PC-9 (cell line): ENCODE measurements at regions not wholly inside any gene's neighbourhood (a gene's known extent, or its start where the extent isn't known, plus 50 kb on each side); places are given as distances from the start of the nearest gene placed in this dataset.

ENCODE experiments used
- BruUV-seq: library from RNA; stranded (reverse); fragments of 400-500 nt; replicated peaks from 2 replicates; lab custom pipeline; 2021; lab: Mats Ljungman, UMichigan
- CTCF ChIA-PET: fragments of 300-600 bp; sonication (Branson Sonifier 250); formaldehyde crosslinking; loops from one replicate; lab custom pipeline; 2022; ENCODE audit warnings: antibody characterized with exemption; lab: Charles Lee
- POLR2A ChIA-PET: fragments of 300-600 bp; sonication (Branson Sonifier 250); formaldehyde crosslinking; loops from one replicate; lab custom pipeline; 2022; ENCODE audit warnings: antibody characterized with exemption; ENCODE audit not compliant: unreplicated experiment; lab: Charles Lee
- DNase-seq, 2 experiments: peaks; one replicate each; pipeline versions ENCODE4 v3.0.0 to v3.0.0-alpha.2; 2015 to 2022; ENCODE audit warnings: mixed read lengths in 1 of 2
- H2AFZ ChIP-seq: fragments of 200-600 bp; sonication (generic); 2 replicates; pipeline ENCODE4 v1.8.1; 2017; ENCODE audit warnings: antibody characterized with exemption
- H3F3A ChIP-seq: fragments of 200-600 bp; sonication (generic); 2 replicates; pipeline ENCODE4 v1.8.1; 2017; ENCODE audit warnings: antibody characterized with exemption, mild to moderate bottlenecking, low read depth; ENCODE audit not compliant: insufficient read depth
- H3K27ac ChIP-seq: fragments of 200-600 bp; sonication (generic); 2 replicates; pipeline ENCODE4 v1.6.1; 2016; ENCODE audit warnings: mixed run types
- H3K27me3 ChIP-seq: fragments of 200-600 bp; sonication (generic); 2 replicates; pipeline ENCODE4 v1.6.1; 2016; ENCODE audit warnings: low read depth, mixed run types; ENCODE audit not compliant: insufficient read depth
- H3K36me3 ChIP-seq: fragments of 200-600 bp; sonication (generic); 2 replicates; pipeline ENCODE4 v1.6.1; 2016; ENCODE audit warnings: low read depth, mixed run types
- H3K4me1 ChIP-seq: fragments of 200-600 bp; sonication (generic); replicated peaks from 2 replicates; pipeline ENCODE4 v1.6.1; 2016; ENCODE audit warnings: mixed run types; ENCODE audit not compliant: insufficient read depth
- H3K4me2 ChIP-seq: fragments of 200-600 bp; sonication (generic); 2 replicates; pipeline ENCODE4 v1.6.1; 2017; ENCODE audit warnings: mixed run types
- H3K4me3 ChIP-seq: fragments of 200-600 bp; sonication (generic); 2 replicates; pipeline ENCODE4 v1.6.1; 2016; ENCODE audit warnings: mixed run types
- H3K79me2 ChIP-seq: fragments of 200-600 bp; sonication (generic); 2 replicates; pipeline ENCODE4 v1.6.1; 2017; ENCODE audit warnings: low read depth, mixed run types
- H3K9me2 ChIP-seq: fragments of 200-600 bp; sonication (generic); 2 replicates; pipeline ENCODE4 v1.8.1; 2017; ENCODE audit warnings: mild to moderate bottlenecking; ENCODE audit not compliant: insufficient read depth
- H3K9me3 ChIP-seq: fragments of 200-600 bp; sonication (generic); 2 replicates; pipeline ENCODE4 v1.8.1; 2016; ENCODE audit warnings: low read depth; ENCODE audit not compliant: insufficient read depth
- H4K20me1 ChIP-seq: fragments of 200-600 bp; sonication (generic); 2 replicates; pipeline ENCODE4 v1.8.1; 2017; ENCODE audit not compliant: insufficient read depth
- CTCF ChIP-seq: fragments of 200-600 bp; sonication (generic); conservative IDR thresholded peaks from 2 replicates; pipeline ENCODE4 v1.6.1; 2017; ENCODE audit warnings: mixed run types, antibody characterized with exemption, mild to moderate bottlenecking, moderate library complexity
- EZH2 ChIP-seq: fragments of 200-600 bp; sonication (generic); IDR thresholded peaks from 2 replicates; pipeline ENCODE4 v1.8.0; 2017; ENCODE audit warnings: antibody characterized with exemption, low read depth
- intact Hi-C: fragments of 100-400 bp; cut with micrococcal nuclease; formaldehyde crosslinking; loops from one replicate; pipeline ENCODE4 v1.10.0; 2022; ENCODE audit not compliant: unreplicated experiment

GRCh38 chr7:70942791-70943190, 189.2 kb upstream of the GALNT17 start:
- Histone ChIP-seq H3K27ac (no peak overlapping the region), H3K4me2 (no peak overlapping the region), H3K36me3 (no peaks in the 10 kb centered on the region), H4K20me1 (no peaks in the 10 kb centered on the region), H3K9me2 (no peaks in the 10 kb centered on the region), H3K9me3 (no peaks in the 10 kb centered on the region), H3K79me2 (no peaks in the 10 kb centered on the region), H3K4me3 (no peak overlapping the region), H3F3A (no peaks in the 10 kb centered on the region), H3K27me3 (no peaks in the 10 kb centered on the region), H2AFZ (no peak overlapping the region), H3K4me1 (no peaks in the 10 kb centered on the region)
- no TSS peak for BruUV-seq
- CTCF ChIA-PET: no interaction called here
- intact Hi-C loops: no loop called here
- TF ChIP-seq CTCF (no peak), EZH2 (no peak)
- no peak for DNase-seq
- POLR2A ChIA-PET: no interaction called here

- POLR2A ChIA-PET: no interaction called here
- H2AFZ ChIP-seq: no peak overlapping the region
- CTCF ChIA-PET: no interaction called here
- H3K79me2 ChIP-seq: no peaks in the 10 kb centered on the region
- no peaks in the 10 kb centered on the region for H3K36me3 ChIP-seq
- no peaks in the 10 kb centered on the region for H3F3A ChIP-seq
- no peak overlapping the region for H3K27ac ChIP-seq
- H4K20me1 ChIP-seq: no peaks in the 10 kb centered on the region
- no peak overlapping the region for H3K4me2 ChIP-seq
- DNase-seq: no peak
- intact Hi-C loops: no loop called here
- no TSS peak for BruUV-seq
- no peak overlapping the region for H3K4me3 ChIP-seq
- H3K27me3 ChIP-seq: no peaks in the 10 kb centered on the region
- no peaks in the 10 kb centered on the region for H3K4me1 ChIP-seq
- TF ChIP-seq EZH2 (no peak), CTCF (no peak)
- no peaks in the 10 kb centered on the region for H3K9me2 ChIP-seq
- H3K9me3 ChIP-seq: no peaks in the 10 kb centered on the region
These were observed 187.4 kb upstream of the GALNT17 start for GRCh38 chr7:70944516-70944915.

GRCh38 chr7:70947181-70947580, 184.8 kb upstream of the GALNT17 start:
- Histone ChIP-seq H3K27ac (no peak overlapping the region), H3K4me1 (no peaks in the 10 kb centered on the region), H2AFZ (no peak overlapping the region), H3K4me2 (no peak overlapping the region), H3K9me3 (no peaks in the 10 kb centered on the region), H4K20me1 (no peaks in the 10 kb centered on the region), H3K36me3 (no peaks in the 10 kb centered on the region), H3K9me2 (no peaks in the 10 kb centered on the region), H3K27me3 (no peaks in the 10 kb centered on the region), H3K4me3 (no peak overlapping the region), H3K79me2 (no peaks in the 10 kb centered on the region), H3F3A (no peaks in the 10 kb centered on the region)
- no peak for DNase-seq
- ChIA-PET CTCF (no interaction called here), POLR2A (no interaction called here)
- no TSS peak for BruUV-seq
- intact Hi-C loops: no loop called here
- TF ChIP-seq EZH2: no peak

GRCh38 chr7:70949862-70950261, 182.1 kb upstream of the GALNT17 start:
- Histone ChIP-seq H3K4me2 (no peak overlapping the region), H3K27me3 (no peaks in the 10 kb centered on the region), H3K4me3 (no peak overlapping the region), H3K9me3 (no peaks in the 10 kb centered on the region), H3K4me1 (no peaks in the 10 kb centered on the region), H4K20me1 (no peaks in the 10 kb centered on the region), H3K9me2 (no peaks in the 10 kb centered on the region), H2AFZ (no peak overlapping the region), H3K36me3 (no peaks in the 10 kb centered on the region), H3F3A (no peaks in the 10 kb centered on the region), H3K27ac (no peak overlapping the region), H3K79me2 (no peaks in the 10 kb centered on the region)
- intact Hi-C loops: no loop called here
- POLR2A ChIA-PET: no interaction called here
- TF ChIP-seq CTCF (no peak), EZH2 (no peak)
- DNase-seq: no peak
- BruUV-seq: no TSS peak
- CTCF ChIA-PET: no interaction called here
